Loucy (cell line): ENCODE measurements at regions not wholly inside any gene's neighbourhood (a gene's known extent, or its start where the extent isn't known, plus 50 kb on each side); places are given as distances from the start of the nearest gene placed in this dataset.

ENCODE experiments used
- H2AFZ ChIP-seq: fragments of 200-600 bp; sonication (generic); 2 replicates; pipeline ENCODE4 v1.6.0; 2016; ENCODE audit warnings: antibody characterized with exemption, mild to moderate bottlenecking, low read length, moderate library complexity
- H3F3A ChIP-seq: fragments of 200-600 bp; 2 replicates; pipeline ENCODE4 v1.6.0; 2016; ENCODE audit warnings: antibody characterized with exemption, low read depth, mild to moderate bottlenecking
- H3K27me3 ChIP-seq: fragments of 200-600 bp; sonication (generic); 2 replicates; pipeline ENCODE4 v1.6.1; 2014; ENCODE audit warnings: low read length, mild to moderate bottlenecking; ENCODE audit not compliant: insufficient read depth, poor library complexity, severe bottlenecking
- H3K36me3 ChIP-seq: fragments of 200-600 bp; sonication (generic); 2 replicates; pipeline ENCODE4 v1.6.1; 2016; ENCODE audit warnings: low read length; ENCODE audit not compliant: insufficient read depth
- H3K4me1 ChIP-seq: fragments of 200-600 bp; sonication (generic); 2 replicates; pipeline ENCODE4 v1.5.1; 2014; ENCODE audit warnings: low read length, mild to moderate bottlenecking; ENCODE audit not compliant: insufficient read depth, poor library complexity, severe bottlenecking
- H3K4me2 ChIP-seq: fragments of 200-600 bp; sonication (generic); 2 replicates; pipeline ENCODE4 v1.6.0; 2014; ENCODE audit warnings: antibody characterized with exemption, low read length, low read depth, mild to moderate bottlenecking; ENCODE audit not compliant: poor library complexity, severe bottlenecking
- H3K4me3 ChIP-seq: fragments of 200-600 bp; sonication (generic); 2 replicates; pipeline ENCODE4 v1.5.1; 2014; ENCODE audit warnings: low read length, mild to moderate bottlenecking, mixed read lengths; ENCODE audit not compliant: poor library complexity, severe bottlenecking
- H3K79me2 ChIP-seq: fragments of 200-600 bp; sonication (generic); 2 replicates; pipeline ENCODE4 v1.6.1; 2014; ENCODE audit warnings: low read length; ENCODE audit not compliant: insufficient read depth
- H3K9ac ChIP-seq: fragments of 200-600 bp; sonication (generic); 2 replicates; pipeline ENCODE4 v1.6.0; 2014; ENCODE audit warnings: mild to moderate bottlenecking, low read depth, low read length, moderate library complexity; ENCODE audit not compliant: poor library complexity, severe bottlenecking
- H3K9me2 ChIP-seq: fragments of 200-600 bp; sonication (generic); replicated peaks from 2 replicates; pipeline ENCODE4 v1.6.1; 2016; ENCODE audit warnings: low read depth, low read length, mixed read lengths
- H3K9me3 ChIP-seq: fragments of 200-600 bp; sonication (generic); 2 replicates; pipeline ENCODE4 v1.6.1; 2014; ENCODE audit warnings: mild to moderate bottlenecking, antibody characterized with exemption, low read length, low read depth; ENCODE audit not compliant: insufficient read depth
- H4K20me1 ChIP-seq: fragments of 200-600 bp; sonication (generic); 2 replicates; pipeline ENCODE4 v1.6.0; 2014; ENCODE audit warnings: antibody characterized with exemption, low read length, mild to moderate bottlenecking; ENCODE audit not compliant: insufficient read depth, poor library complexity, severe bottlenecking
- EZH2phosphoT487 ChIP-seq: fragments of 200-600 bp; IDR thresholded peaks from 2 replicates; pipeline ENCODE4 v1.6.1; 2018; ENCODE audit warnings: antibody characterized with exemption, mild to moderate bottlenecking, moderate library complexity, borderline replicate concordance
- TF ChIP-seq, protein P1 (sequence below): fragments of 200-600 bp; sonication (generic); conservative IDR thresholded peaks from 2 replicates; pipeline ENCODE4 v1.5.1; 2014; ENCODE audit warnings: mild to moderate bottlenecking, antibody characterized with exemption, low read length

GRCh38 chr21:21858502-21859334 lies 860.5 kb downstream of the NCAM2 start:
- Histone ChIP-seq H3K4me1 (no peaks in the 10 kb centered on the region), H3F3A (no peaks in the 10 kb centered on the region), H3K9ac (no peak overlapping the region), H3K9me2 (no peaks in the 10 kb centered on the region), H3K36me3 (no peaks in the 10 kb centered on the region), H3K4me2 (no peak overlapping the region), H4K20me1 (no peaks in the 10 kb centered on the region), H2AFZ (no peak overlapping the region), H3K79me2 (no peaks in the 10 kb centered on the region), H3K9me3 (no peaks in the 10 kb centered on the region), H3K4me3 (no peak overlapping the region), H3K27me3 (no peaks in the 10 kb centered on the region)
- TF ChIP-seq, protein P1, sequence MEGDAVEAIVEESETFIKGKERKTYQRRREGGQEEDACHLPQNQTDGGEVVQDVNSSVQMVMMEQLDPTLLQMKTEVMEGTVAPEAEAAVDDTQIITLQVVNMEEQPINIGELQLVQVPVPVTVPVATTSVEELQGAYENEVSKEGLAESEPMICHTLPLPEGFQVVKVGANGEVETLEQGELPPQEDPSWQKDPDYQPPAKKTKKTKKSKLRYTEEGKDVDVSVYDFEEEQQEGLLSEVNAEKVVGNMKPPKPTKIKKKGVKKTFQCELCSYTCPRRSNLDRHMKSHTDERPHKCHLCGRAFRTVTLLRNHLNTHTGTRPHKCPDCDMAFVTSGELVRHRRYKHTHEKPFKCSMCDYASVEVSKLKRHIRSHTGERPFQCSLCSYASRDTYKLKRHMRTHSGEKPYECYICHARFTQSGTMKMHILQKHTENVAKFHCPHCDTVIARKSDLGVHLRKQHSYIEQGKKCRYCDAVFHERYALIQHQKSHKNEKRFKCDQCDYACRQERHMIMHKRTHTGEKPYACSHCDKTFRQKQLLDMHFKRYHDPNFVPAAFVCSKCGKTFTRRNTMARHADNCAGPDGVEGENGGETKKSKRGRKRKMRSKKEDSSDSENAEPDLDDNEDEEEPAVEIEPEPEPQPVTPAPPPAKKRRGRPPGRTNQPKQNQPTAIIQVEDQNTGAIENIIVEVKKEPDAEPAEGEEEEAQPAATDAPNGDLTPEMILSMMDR, result no peak

DNA sequence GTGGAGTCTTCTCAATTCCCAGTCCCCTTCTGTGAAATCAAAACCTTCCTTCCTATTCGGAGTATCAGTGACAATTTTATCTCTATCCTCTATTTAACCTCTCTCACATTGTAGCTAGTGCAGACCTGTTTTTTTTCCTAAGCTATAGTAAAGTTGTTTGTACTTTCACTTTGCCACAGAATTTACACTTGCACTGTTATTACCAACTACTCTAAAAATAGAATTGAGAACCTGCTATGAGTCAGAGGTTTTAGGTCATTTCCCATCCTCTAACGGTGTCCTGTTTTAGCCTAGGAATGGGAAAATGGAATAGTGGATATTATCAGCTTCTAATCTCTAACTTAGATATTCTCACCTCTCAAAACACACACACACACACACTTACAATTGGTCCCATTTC lies 862.7 kb downstream of the NCAM2 start:
- Histone ChIP-seq H3K4me2 (no peak overlapping the region), H3K36me3 (no peaks in the 10 kb centered on the region), H3K9ac (no peak overlapping the region), H3K4me1 (no peaks in the 10 kb centered on the region), H4K20me1 (no peaks in the 10 kb centered on the region), H2AFZ (no peak overlapping the region), H3K4me3 (no peak overlapping the region), H3K79me2 (no peaks in the 10 kb centered on the region), H3K27me3 (no peaks in the 10 kb centered on the region), H3K9me3 (no peaks in the 10 kb centered on the region), H3F3A (no peaks in the 10 kb centered on the region), H3K9me2 (no peaks in the 10 kb centered on the region)
- no peak for TF ChIP-seq EZH2phosphoT487
- TF ChIP-seq, protein P1, result no peak

DNA sequence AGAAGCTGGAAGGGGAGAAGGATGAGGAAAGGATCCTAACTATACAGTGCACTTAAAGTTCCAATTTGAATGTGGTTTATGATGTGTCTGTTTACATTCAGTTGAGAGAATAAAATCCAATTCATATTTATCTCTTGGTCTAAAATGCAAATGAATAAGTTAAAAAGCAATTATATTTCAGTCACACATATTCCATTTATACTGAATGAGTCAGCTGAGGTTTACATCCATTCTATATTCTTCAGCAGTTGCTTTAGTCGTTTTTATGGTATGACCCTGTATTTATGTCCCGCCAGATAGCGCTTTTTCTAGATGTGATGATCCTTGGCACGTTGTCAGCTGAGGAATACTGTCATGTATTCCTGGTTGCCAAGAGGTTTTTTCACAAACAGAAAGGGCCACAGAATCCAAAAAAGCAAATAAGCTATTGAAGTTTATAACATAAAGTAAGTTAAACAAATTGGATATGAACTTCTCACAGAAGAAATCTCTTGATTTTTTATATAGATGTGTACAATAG lies 866.2 kb downstream of the NCAM2 start:
- TF ChIP-seq, protein P1, result no peak
- TF ChIP-seq EZH2phosphoT487, result no peak
- no peaks in the 10 kb centered on the region for H3K9me3 ChIP-seq
- no peak overlapping the region for H3K9ac ChIP-seq

More for the DNA sequence above, 866.2 kb downstream of the NCAM2 start:
- H3K4me2 ChIP-seq, result no peak overlapping the region
- H3K9me2 ChIP-seq, result no peaks in the 10 kb centered on the region
- H3K4me1 ChIP-seq, result no peaks in the 10 kb centered on the region
- H3K27me3 ChIP-seq, result no peaks in the 10 kb centered on the region
- no peaks in the 10 kb centered on the region for H3K36me3 ChIP-seq
- no peaks in the 10 kb centered on the region for H3F3A ChIP-seq
- H4K20me1 ChIP-seq, result no peaks in the 10 kb centered on the region
- no peak overlapping the region for H3K4me3 ChIP-seq
- no peaks in the 10 kb centered on the region for H3K79me2 ChIP-seq
- no peak overlapping the region for H2AFZ ChIP-seq
